WERI-Rb-1 (cell line): ENCODE measurements at regions not wholly inside any gene's neighbourhood (a gene's known extent, or its start where the extent isn't known, plus 50 kb on each side); places are given as distances from the start of the nearest gene placed in this dataset.

Experiments
- DNase-seq: peaks from one replicate; pipeline ENCODE4 v3.0.0-alpha.2; 2020
- H3K27ac ChIP-seq: fragments of 250-450 bp; sonication (Bioruptor Pico); 2 replicates; pipeline ENCODE4 v1.5.1; 2020; ENCODE audit warnings: mild to moderate bottlenecking, moderate library complexity
- H3K27me3 ChIP-seq: fragments of 250-450 bp; sonication (Bioruptor Pico); 2 replicates; pipeline ENCODE4 v1.5.1; 2021; ENCODE audit warnings: mild to moderate bottlenecking, low read depth, moderate library complexity; ENCODE audit not compliant: insufficient read depth, severe bottlenecking
- H3K36me3 ChIP-seq: fragments of 250-450 bp; sonication (Bioruptor Pico); 2 replicates; pipeline ENCODE4 v1.5.1; 2020; ENCODE audit warnings: mild to moderate bottlenecking, moderate library complexity
- H3K4me3 ChIP-seq: 2 replicates; pipeline ENCODE4 v1.5.1; 2011; ENCODE audit warnings: low read depth, mild to moderate bottlenecking, control low read depth, low read length
- H3K9me3 ChIP-seq: fragments of 250-450 bp; sonication (Bioruptor Pico); 2 replicates; pipeline ENCODE4 v1.5.1; 2021; ENCODE audit warnings: mild to moderate bottlenecking, moderate library complexity; ENCODE audit not compliant: severe bottlenecking
- TF ChIP-seq, protein P1 (sequence below): IDR thresholded peaks from 2 replicates; pipeline ENCODE4 v1.5.1; 2011; ENCODE audit warnings: low read depth, mild to moderate bottlenecking, control low read depth, inconsistent platforms, low read length

DNA sequence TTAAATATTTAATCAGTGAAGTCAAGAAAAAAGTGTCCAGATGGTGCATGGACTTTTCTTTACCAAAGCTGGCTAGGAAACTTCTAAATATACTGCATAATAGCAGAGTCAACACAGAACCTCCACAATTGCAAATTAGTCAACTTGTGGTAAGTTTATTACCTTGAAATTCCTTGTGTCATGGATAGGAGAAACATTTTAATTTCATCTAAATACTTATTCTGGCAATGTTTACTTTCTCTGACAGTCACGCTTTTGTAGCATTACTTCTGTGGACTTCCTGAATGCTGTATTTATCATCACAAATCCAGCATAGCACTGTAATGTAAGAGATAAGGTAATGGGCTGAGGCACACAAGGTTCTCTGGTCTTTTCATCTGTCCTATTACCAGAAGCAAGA is 2266.1 kb downstream of the PCDH7 start:
- no peak overlapping the region for H3K27ac ChIP-seq
- no peak for DNase-seq
- H3K36me3 ChIP-seq = no peaks in the 10 kb centered on the region
- H3K4me3 ChIP-seq = no peak overlapping the region
- H3K9me3 ChIP-seq = no peaks in the 10 kb centered on the region
- H3K27me3 ChIP-seq = no peaks in the 10 kb centered on the region
- TF ChIP-seq, protein P1, sequence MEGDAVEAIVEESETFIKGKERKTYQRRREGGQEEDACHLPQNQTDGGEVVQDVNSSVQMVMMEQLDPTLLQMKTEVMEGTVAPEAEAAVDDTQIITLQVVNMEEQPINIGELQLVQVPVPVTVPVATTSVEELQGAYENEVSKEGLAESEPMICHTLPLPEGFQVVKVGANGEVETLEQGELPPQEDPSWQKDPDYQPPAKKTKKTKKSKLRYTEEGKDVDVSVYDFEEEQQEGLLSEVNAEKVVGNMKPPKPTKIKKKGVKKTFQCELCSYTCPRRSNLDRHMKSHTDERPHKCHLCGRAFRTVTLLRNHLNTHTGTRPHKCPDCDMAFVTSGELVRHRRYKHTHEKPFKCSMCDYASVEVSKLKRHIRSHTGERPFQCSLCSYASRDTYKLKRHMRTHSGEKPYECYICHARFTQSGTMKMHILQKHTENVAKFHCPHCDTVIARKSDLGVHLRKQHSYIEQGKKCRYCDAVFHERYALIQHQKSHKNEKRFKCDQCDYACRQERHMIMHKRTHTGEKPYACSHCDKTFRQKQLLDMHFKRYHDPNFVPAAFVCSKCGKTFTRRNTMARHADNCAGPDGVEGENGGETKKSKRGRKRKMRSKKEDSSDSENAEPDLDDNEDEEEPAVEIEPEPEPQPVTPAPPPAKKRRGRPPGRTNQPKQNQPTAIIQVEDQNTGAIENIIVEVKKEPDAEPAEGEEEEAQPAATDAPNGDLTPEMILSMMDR = no peak

DNA sequence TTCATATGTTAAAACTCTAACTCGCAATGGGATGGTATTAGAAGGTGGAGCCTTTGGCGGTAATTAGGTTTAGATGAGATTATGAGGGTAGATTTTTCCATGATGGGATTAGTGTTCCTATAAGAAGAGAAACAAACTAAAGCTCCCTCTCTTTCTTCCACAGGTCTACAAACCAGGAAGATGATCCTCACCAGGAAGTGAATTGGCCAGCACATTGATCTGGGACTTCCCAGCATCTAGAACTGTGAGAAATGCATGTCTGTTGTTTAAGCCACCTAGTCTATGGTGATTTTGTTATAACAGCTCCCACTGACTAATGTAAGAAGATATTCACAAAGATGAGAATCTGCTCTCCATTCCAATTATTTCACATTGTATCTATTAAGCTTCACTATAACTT is 2266.9 kb downstream of the PCDH7 start:
- no peak for DNase-seq
- TF ChIP-seq, protein P1 = no peak
- no peaks in the 10 kb centered on the region for H3K36me3 ChIP-seq
- H3K27me3 ChIP-seq = no peaks in the 10 kb centered on the region
- H3K4me3 ChIP-seq = no peak overlapping the region
- no peaks in the 10 kb centered on the region for H3K9me3 ChIP-seq
- H3K27ac ChIP-seq = no peak overlapping the region

DNA sequence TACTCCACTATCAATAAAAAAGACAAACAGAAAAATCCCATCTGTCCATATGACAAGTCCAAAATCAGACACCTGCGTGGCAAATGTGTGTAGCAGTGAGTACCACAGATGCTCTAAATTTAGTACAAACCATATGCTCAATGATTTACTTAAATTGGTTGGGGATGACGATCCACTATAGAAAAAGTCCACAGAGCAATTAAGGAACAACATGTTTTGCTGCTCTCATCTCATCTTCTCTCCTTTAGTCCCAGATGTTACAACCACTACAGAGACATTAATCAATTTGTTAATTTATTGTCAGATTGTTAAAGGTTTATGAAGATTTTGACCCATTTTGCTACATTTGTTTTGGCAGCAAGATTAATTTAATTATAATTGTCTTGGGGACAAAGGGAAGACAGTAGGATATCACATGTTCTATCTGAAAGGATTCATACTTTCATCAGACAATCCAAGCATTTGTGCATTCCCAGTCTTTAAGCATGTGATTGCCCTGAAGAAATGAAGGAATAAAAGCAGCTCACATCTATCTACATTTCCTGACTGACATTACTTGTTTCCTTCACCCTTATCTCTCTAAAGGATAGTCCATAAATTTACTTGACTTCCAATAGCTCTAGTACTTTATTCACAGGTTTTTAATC is 2268.1 kb downstream of the PCDH7 start:
- H3K27me3 ChIP-seq = no peaks in the 10 kb centered on the region
- no peak overlapping the region for H3K4me3 ChIP-seq
- DNase-seq = no peak
- H3K36me3 ChIP-seq = no peaks in the 10 kb centered on the region
- no peaks in the 10 kb centered on the region for H3K9me3 ChIP-seq
- TF ChIP-seq, protein P1 = no peak
- H3K27ac ChIP-seq = no peak overlapping the region

DNA sequence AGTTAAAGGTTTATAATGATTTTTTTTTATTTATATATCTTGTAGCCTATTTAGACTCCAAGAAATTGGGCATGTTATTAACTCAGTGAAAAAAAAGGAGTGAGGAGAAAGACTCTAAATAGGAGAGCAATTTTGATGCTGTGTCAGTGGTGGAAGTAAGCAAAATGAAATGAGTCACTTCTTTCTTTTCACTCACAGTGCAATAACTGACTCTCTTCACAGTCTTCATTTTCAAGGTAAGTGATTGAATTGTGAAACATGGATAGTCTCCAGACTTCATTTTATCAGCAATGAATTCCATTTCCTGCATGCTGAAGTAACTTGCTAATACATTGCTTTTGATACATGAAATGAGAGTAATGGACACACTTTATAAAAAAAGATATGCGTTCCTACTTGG is 2271.5 kb downstream of the PCDH7 start:
- Histone ChIP-seq H3K36me3 (no peaks in the 10 kb centered on the region), H3K9me3 (no peaks in the 10 kb centered on the region), H3K4me3 (no peak overlapping the region), H3K27me3 (no peaks in the 10 kb centered on the region), H3K27ac (no peak overlapping the region)
- no peak for DNase-seq
- TF ChIP-seq, protein P1 = no peak

DNA sequence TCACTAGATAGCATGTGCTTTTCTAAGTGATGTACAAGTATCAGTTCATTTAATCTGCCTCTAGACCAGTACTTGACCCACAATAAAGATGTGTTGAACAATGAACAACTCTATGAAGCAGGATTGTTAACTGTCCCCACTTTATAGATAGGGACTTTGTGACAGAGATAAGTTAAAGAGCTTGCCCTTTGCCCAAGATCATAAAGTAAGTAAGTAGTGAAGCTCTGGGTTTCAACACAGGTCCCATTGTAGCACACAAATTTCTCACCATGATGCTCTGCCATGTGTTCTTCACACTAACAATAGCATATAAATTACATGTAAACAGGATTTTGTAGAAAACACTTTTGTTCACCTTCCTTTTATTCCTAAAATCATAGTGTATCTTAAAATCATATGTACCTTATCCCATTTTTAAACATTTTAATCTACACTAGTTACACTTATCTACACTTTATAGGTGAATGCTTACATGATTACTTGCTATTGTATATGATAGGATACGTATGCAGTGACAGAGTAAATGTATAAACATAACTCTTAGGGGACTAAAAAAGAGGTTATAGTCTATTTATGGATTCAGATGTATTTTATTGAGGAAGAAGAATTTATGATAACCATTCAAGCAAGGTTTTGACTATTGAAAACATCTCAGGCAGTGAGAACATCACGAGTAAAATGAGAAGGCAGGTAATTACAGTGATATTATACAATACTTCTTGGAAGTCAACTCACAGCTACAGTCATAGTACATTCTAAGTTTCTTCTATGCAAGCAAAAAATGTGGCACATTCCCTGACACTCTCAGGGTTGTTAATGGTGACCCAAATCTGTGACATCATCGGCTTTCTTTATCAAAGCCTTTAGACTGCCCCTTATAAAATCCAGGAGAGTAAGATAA is 2275.1 kb downstream of the PCDH7 start:
- no peak overlapping the region for H3K4me3 ChIP-seq
- H3K27me3 ChIP-seq = no peaks in the 10 kb centered on the region
- no peak for DNase-seq
- no peaks in the 10 kb centered on the region for H3K36me3 ChIP-seq
- no peak overlapping the region for H3K27ac ChIP-seq
- no peaks in the 10 kb centered on the region for H3K9me3 ChIP-seq
- TF ChIP-seq, protein P1 = no peak
